ENCODE measurements at regions not wholly inside any gene's neighbourhood (a gene's known extent, or its start where the extent isn't known, plus 50 kb on each side); places are given as distances from the start of the nearest gene placed in this dataset.

- Histone ChIP-seq H3K9me2 (replicated peaks; ENCODE audit: insufficient read depth, low read length) (no peaks in the 10 kb centered on the region), H3K27ac (ENCODE audit: low read length) (no peak overlapping the region), H3K4me3 (ENCODE audit: low read length) (no peak overlapping the region), H3F3A (ENCODE audit: insufficient read depth, low read length) (no peaks in the 10 kb centered on the region), H3K9ac (ENCODE audit: low read length) (no peak overlapping the region), H3K36me3 (replicated peaks; ENCODE audit: insufficient read depth, low read length) (no peaks in the 10 kb centered on the region), H3K79me2 (ENCODE audit: low read length) (no peaks in the 10 kb centered on the region), H3K9me3 (replicated peaks; ENCODE audit: insufficient read depth, low read length) (no peaks in the 10 kb centered on the region), H3K27me3 (replicated peaks; ENCODE audit: insufficient read depth, low read length) (no peaks in the 10 kb centered on the region), H3K4me1 (ENCODE audit: low read length) (no peaks in the 10 kb centered on the region), H4K20me1 (ENCODE audit: insufficient read depth, low read length) (no peaks in the 10 kb centered on the region), H2AFZ (ENCODE audit: low read length) (peak overlapping the region; percentile 8; the same call in 1 of the 2 replicates), H3K4me2 (ENCODE audit: low read depth, low read length) (no peak overlapping the region)
- no peak for TF ChIP-seq EZH2 (optimal IDR thresholded peaks at IDR 0.05; ENCODE audit: low read depth, low read length)
- no peak for TF ChIP-seq EZH2phosphoT487 (IDR thresholded peaks at IDR 0.05; ENCODE audit: low read length)
- no peak for TF ChIP-seq CTCF (IDR thresholded peaks at IDR 0.05; ENCODE audit: low read length)
- DNase-seq, result peak; percentile 12
These were observed 94.3 kb upstream of the MBNL2 start for GRCh38 chr13:97127842-97128241.

- H3K27ac ChIP-seq (ENCODE audit: low read length), result no peak overlapping the region
- no peaks in the 10 kb centered on the region for H3K9me2 ChIP-seq (replicated peaks; ENCODE audit: insufficient read depth, low read length)
- no peaks in the 10 kb centered on the region for H3K27me3 ChIP-seq (replicated peaks; ENCODE audit: insufficient read depth, low read length)
- no peak overlapping the region for H2AFZ ChIP-seq (ENCODE audit: low read length)
- no peak overlapping the region for H3K9ac ChIP-seq (ENCODE audit: low read length)
- no peaks in the 10 kb centered on the region for H3K4me1 ChIP-seq (ENCODE audit: low read length)
- H3K4me3 ChIP-seq (ENCODE audit: low read length), result no peak overlapping the region
- H4K20me1 ChIP-seq (ENCODE audit: insufficient read depth, low read length), result no peaks in the 10 kb centered on the region
- no peak overlapping the region for H3K4me2 ChIP-seq (ENCODE audit: low read depth, low read length)
- no peaks in the 10 kb centered on the region for H3K79me2 ChIP-seq (ENCODE audit: low read length)
- H3K9me3 ChIP-seq (replicated peaks; ENCODE audit: insufficient read depth, low read length), result no peaks in the 10 kb centered on the region
- H3F3A ChIP-seq (ENCODE audit: insufficient read depth, low read length), result no peaks in the 10 kb centered on the region
- DNase-seq, result no peak
- TF ChIP-seq EZH2 (optimal IDR thresholded peaks at IDR 0.05; ENCODE audit: low read depth, low read length) (no peak), EZH2phosphoT487 (IDR thresholded peaks at IDR 0.05; ENCODE audit: low read length) (no peak), CTCF (IDR thresholded peaks at IDR 0.05; ENCODE audit: low read length) (no peak)
- no peaks in the 10 kb centered on the region for H3K36me3 ChIP-seq (replicated peaks; ENCODE audit: insufficient read depth, low read length)
These were observed 91.9 kb upstream of the MBNL2 start for GRCh38 chr13:97130190-97130589.

- Histone ChIP-seq H3K79me2 (ENCODE audit: low read length) (no peaks in the 10 kb centered on the region), H3K27ac (ENCODE audit: low read length) (no peak overlapping the region), H3K27me3 (replicated peaks; ENCODE audit: insufficient read depth, low read length) (no peaks in the 10 kb centered on the region), H3K4me3 (ENCODE audit: low read length) (no peak overlapping the region), H3K36me3 (replicated peaks; ENCODE audit: insufficient read depth, low read length) (no peaks in the 10 kb centered on the region), H3K9me2 (replicated peaks; ENCODE audit: insufficient read depth, low read length) (no peaks in the 10 kb centered on the region), H3K4me1 (ENCODE audit: low read length) (no peaks in the 10 kb centered on the region), H3K9me3 (replicated peaks; ENCODE audit: insufficient read depth, low read length) (no peaks in the 10 kb centered on the region), H2AFZ (ENCODE audit: low read length) (no peak overlapping the region), H3F3A (ENCODE audit: insufficient read depth, low read length) (no peaks in the 10 kb centered on the region), H3K9ac (ENCODE audit: low read length) (no peak overlapping the region), H4K20me1 (ENCODE audit: insufficient read depth, low read length) (no peaks in the 10 kb centered on the region), H3K4me2 (ENCODE audit: low read depth, low read length) (no peak overlapping the region)
- no peak for DNase-seq
- no peak for TF ChIP-seq EZH2phosphoT487 (IDR thresholded peaks at IDR 0.05; ENCODE audit: low read length)
- TF ChIP-seq CTCF (IDR thresholded peaks at IDR 0.05; ENCODE audit: low read length), result no peak
- TF ChIP-seq EZH2 (optimal IDR thresholded peaks at IDR 0.05; ENCODE audit: low read depth, low read length), result no peak
These were observed 90.7 kb upstream of the MBNL2 start for GRCh38 chr13:97131447-97131846.

All from MM.1S (cell line).